K562 (cell line): ENCODE measurements at regions not wholly inside any gene's neighbourhood (a gene's known extent, or its start where the extent isn't known, plus 50 kb on each side); places are given as distances from the start of the nearest gene placed in this dataset.

Experiments
- ATAC-seq: fragments of 200-7000 bp; cut with Tn5 transposase; 3 replicates; pipeline ENCODE4 v1.9.1; 2020; ENCODE audit warnings: moderate library complexity
- BruUV-seq: library from RNA; stranded (reverse); fragments of 400-500 nt; replicated peaks from 2 replicates; lab custom pipeline; 2021; lab: Mats Ljungman, UMichigan
- CTCF ChIA-PET: fragments of 300-600 bp; formaldehyde crosslinking; extraction: SDS; loops from one replicate; lab custom pipeline; 2021; ENCODE audit warnings: low intra/inter-chr PET ratio; lab: Yijun Ruan, JAX
- POLR2A ChIA-PET: fragments of 300-600, 350-650 bp; sonication (Branson Sonifier 250); formaldehyde crosslinking; extraction: SDS; loops from one replicate; lab custom pipeline; 2021; ENCODE audit warnings: antibody characterized with exemption, inconsistent platforms; lab: Yijun Ruan, JAX
- DNase-seq, 4 experiments: peaks; one replicate each; pipeline versions ENCODE4 v3.0.0 to v3.0.0-alpha.2; 2011 to 2018; ENCODE audit warnings: low spot score in 3 of 4, mixed read lengths in 3 of 4; ENCODE audit errors: extremely low read depth in 1 of 4
- FAIRE-seq: peaks from 2 replicates; lab custom pipeline; 2011; peaks lifted over from hg19 to GRCh38; lab: Jason Lieb, UNC
- H2AFZ ChIP-seq: 2 replicates; pipeline ENCODE4 v1.6.0; 2011; ENCODE audit warnings: low read depth, low read length, control low read depth, inconsistent platforms
- H3K27ac ChIP-seq: fragments of 200-600 bp; 3 replicates; pipeline ENCODE4 v1.8.0; 2011; ENCODE audit warnings: low read depth, mild to moderate bottlenecking, control low read depth, inconsistent platforms, low read length, moderate library complexity, mixed read lengths; ENCODE audit errors: extremely low read depth
- H3K27me3 ChIP-seq, 2 experiments: fragments of 300-600 bp in 1 of 2; 2 replicates in 1 of 2; 3 replicates in 1 of 2; pipeline versions ENCODE4 v1.6.0 to v1.8.0; 2011; ENCODE audit warnings: inconsistent platforms in 2 of 2, low read length in 2 of 2, mild to moderate bottlenecking in 1 of 2, mixed read lengths in 1 of 2, moderate library complexity in 1 of 2; ENCODE audit not compliant: control insufficient read depth in 2 of 2, insufficient read depth in 2 of 2
- H3K36me3 ChIP-seq: fragments of 300-600 bp; 3 replicates; pipeline ENCODE4 v1.8.0; 2011; ENCODE audit warnings: mild to moderate bottlenecking, low read length, inconsistent platforms; ENCODE audit not compliant: control insufficient read depth, insufficient read depth
- H3K4me1 ChIP-seq, 2 experiments: fragments of 200-600 bp in 1 of 2; replicated peaks in 1 of 2; 2 replicates in 1 of 2; 3 replicates in 1 of 2; pipeline versions ENCODE4 v1.5.1 to v1.8.0; 2011; ENCODE audit warnings: inconsistent platforms in 2 of 2, low read length in 2 of 2, mild to moderate bottlenecking in 1 of 2, mixed read lengths in 1 of 2, moderate library complexity in 1 of 2; ENCODE audit not compliant: control insufficient read depth in 2 of 2, insufficient read depth in 2 of 2
- H3K4me2 ChIP-seq: 2 replicates; pipeline ENCODE4 v1.6.1; 2011; ENCODE audit warnings: low read length, control low read depth, inconsistent platforms, mixed read lengths; ENCODE audit not compliant: insufficient read depth
- H3K4me3 ChIP-seq: fragments of 200-600 bp; sonication (generic), shearing (Covaris generic); 2 replicates; pipeline ENCODE4 v1.5.1; 2016; ENCODE audit warnings: control low read depth, inconsistent platforms
- H3K79me2 ChIP-seq: fragments of 200-600 bp; 3 replicates; pipeline ENCODE4 v1.8.0; 2011; ENCODE audit warnings: low read length, inconsistent platforms; ENCODE audit not compliant: control insufficient read depth, insufficient read depth
- H3K9ac ChIP-seq, 2 experiments: 2 replicates each; pipeline versions ENCODE4 v1.6.0 to v1.6.1; 2011; ENCODE audit warnings: low read depth in 2 of 2, low read length in 2 of 2, control low read depth in 1 of 2, inconsistent platforms in 1 of 2, mild to moderate bottlenecking in 1 of 2, mixed read lengths in 1 of 2; ENCODE audit not compliant: insufficient read depth in 1 of 2
- H3K9me1 ChIP-seq: one replicate; pipeline ENCODE4 v1.6.0; 2011; ENCODE audit warnings: inconsistent platforms, mild to moderate bottlenecking, low read length, moderate library complexity; ENCODE audit not compliant: control insufficient read depth, insufficient read depth
- H3K9me3 ChIP-seq: replicated peaks from 2 replicates; pipeline ENCODE4 v1.5.1; 2011; ENCODE audit warnings: low read depth, low read length, inconsistent platforms; ENCODE audit not compliant: control insufficient read depth, insufficient read depth
- H4K20me1 ChIP-seq: replicated peaks from 2 replicates; pipeline ENCODE4 v1.6.1; 2011; ENCODE audit warnings: low read length, inconsistent platforms, mixed read lengths; ENCODE audit not compliant: control insufficient read depth, insufficient read depth
- CXXC5 ChIP-seq: fragments of 250-450 bp; sonication (Bioruptor Pico); IDR thresholded peaks from 2 replicates; pipeline ENCODE4 v1.8.0; 2022; ENCODE audit warnings: inconsistent platforms, mild to moderate bottlenecking, moderate library complexity
- DPF2 ChIP-seq: fragments of 450-650 bp; IDR thresholded peaks from 2 replicates; pipeline ENCODE4 v1.6.1; 2016
- FOXJ2 ChIP-seq: fragments of 200-800 bp; sonication (Bioruptor generic); IDR thresholded peaks from 2 replicates; pipeline ENCODE4 v1.6.1; 2016; ENCODE audit warnings: missing genetic modification characterization, missing compliant biosample characterization
- GABPB2 ChIP-seq: fragments of 250-450 bp; sonication (Bioruptor Pico); conservative IDR thresholded peaks from 2 replicates; pipeline ENCODE4 v1.5.1; 2021; ENCODE audit warnings: mild to moderate bottlenecking
- NFE2L1 ChIP-seq: fragments of 450-650 bp; IDR thresholded peaks from 2 replicates; pipeline ENCODE4 v1.6.1; 2016; ENCODE audit warnings: missing genetic modification characterization, low read depth, mild to moderate bottlenecking, missing compliant biosample characterization, moderate library complexity, borderline replicate concordance
- RCOR1 ChIP-seq, 2 experiments: IDR thresholded peaks; 2 replicates each; pipeline ENCODE4 v1.6.1; 2012; ENCODE audit warnings: low read depth in 2 of 2, low read length in 2 of 2, borderline replicate concordance in 1 of 2, improper control_type of control experiment in 1 of 2
- SAFB ChIP-seq: fragments of 200-400 bp; formaldehyde crosslinking; IDR thresholded peaks from 2 replicates; pipeline ENCODE4 v1.6.1; 2017; ENCODE audit warnings: low read depth, low read length, borderline replicate concordance
- SNIP1 ChIP-seq: fragments of 450-650 bp; IDR thresholded peaks from 2 replicates; pipeline ENCODE4 v1.7.1; 2017; ENCODE audit warnings: low read depth, mild to moderate bottlenecking
- TCF3 ChIP-seq: sonication (generic); formaldehyde crosslinking; IDR thresholded peaks from 2 replicates; pipeline ENCODE4 v1.4.0; 2020; ENCODE audit warnings: mild to moderate bottlenecking, missing genetic modification reagents
- ZKSCAN3 ChIP-seq: fragments of 250-450 bp; sonication (Bioruptor Pico); IDR thresholded peaks from 2 replicates; pipeline ENCODE4 v1.4.0; 2020
- ZNF407 ChIP-seq: fragments of 450-650 bp; IDR thresholded peaks from 2 replicates; pipeline ENCODE4 v1.6.1; 2016; ENCODE audit warnings: low read depth
- in situ Hi-C: fragments of 300-500 bp; cut with MboI; formaldehyde crosslinking; loops from 4 replicates; pipeline ENCODE4 v1.15.0; 2018; ENCODE audit warnings: inconsistent platforms, mixed read lengths
- intact Hi-C: fragments of 100-400 bp; cut with micrococcal nuclease; formaldehyde crosslinking; loops from 2 replicates; pipeline ENCODE4 v1.14.2; 2022
- TF ChIP-seq, protein P1 (sequence below): sonication (generic); formaldehyde crosslinking; IDR thresholded peaks from 2 replicates; pipeline ENCODE4 v1.8.1; 2023; ENCODE audit warnings: mild to moderate bottlenecking, missing genetic modification reagents

DNA sequence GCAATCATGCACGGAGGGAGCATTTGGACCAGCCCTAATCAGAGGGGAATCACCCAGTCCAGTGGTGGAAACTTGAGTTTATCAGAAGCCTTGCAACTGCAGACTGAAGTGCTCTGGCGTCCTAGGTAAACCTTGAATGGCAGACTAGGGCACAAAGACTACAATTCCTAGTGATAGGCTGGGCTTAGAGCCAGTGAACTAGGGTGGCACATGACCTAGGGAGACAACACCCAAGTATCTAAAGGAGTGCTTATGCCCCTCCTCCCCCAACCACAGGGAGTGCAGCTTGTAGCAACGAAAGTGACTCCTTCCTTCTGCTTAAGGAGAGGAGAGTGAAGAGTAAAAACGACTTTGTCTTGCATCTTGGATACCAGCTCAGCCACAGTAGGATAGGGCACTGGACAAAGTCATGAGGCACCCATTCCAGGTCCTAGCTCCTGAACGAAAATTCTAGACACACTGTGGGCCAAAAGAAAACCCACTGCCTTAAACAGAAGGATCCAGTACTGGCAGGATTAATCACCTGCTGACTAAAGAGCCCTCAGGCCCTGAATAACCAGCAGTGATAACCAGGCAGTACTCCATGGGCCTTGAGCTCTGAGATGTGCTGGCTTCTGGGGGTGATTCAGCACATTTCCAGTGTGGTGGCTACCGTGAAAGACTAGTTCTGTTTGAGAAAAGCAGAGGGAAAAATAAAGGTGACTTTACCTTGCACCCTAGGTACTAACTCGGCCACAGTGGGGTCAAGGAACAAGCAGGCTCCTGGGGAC, 58.7 kb upstream of the STARD8 start (continued):
- TF ChIP-seq RCOR1 (IDR thresholded peaks at IDR 0.05; ENCODE audit: borderline replicate concordance in 1 of 2, low read depth in 2 of 2, low read length in 2 of 2) (peak in 1 of 2 experiments; percentile 34; a peak in 1 of 4 replicates), CXXC5 (peak; percentile 13; the same call in 1 of the 2 replicates), NFE2L1 (peak; percentile 61; the same call in 1 of the 2 replicates), SAFB (no peak), FOXJ2 (no peak), DPF2 (peak; percentile 14; the same call in 1 of the 2 replicates), TCF3 (CRISPR knock-in tag) (peak; percentile 46)
- TF ChIP-seq, protein P1, sequence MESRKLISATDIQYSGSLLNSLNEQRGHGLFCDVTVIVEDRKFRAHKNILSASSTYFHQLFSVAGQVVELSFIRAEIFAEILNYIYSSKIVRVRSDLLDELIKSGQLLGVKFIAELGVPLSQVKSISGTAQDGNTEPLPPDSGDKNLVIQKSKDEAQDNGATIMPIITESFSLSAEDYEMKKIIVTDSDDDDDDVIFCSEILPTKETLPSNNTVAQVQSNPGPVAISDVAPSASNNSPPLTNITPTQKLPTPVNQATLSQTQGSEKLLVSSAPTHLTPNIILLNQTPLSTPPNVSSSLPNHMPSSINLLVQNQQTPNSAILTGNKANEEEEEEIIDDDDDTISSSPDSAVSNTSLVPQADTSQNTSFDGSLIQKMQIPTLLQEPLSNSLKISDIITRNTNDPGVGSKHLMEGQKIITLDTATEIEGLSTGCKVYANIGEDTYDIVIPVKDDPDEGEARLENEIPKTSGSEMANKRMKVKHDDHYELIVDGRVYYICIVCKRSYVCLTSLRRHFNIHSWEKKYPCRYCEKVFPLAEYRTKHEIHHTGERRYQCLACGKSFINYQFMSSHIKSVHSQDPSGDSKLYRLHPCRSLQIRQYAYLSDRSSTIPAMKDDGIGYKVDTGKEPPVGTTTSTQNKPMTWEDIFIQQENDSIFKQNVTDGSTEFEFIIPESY (CRISPR knock-in tag) = no peak
- TF ChIP-seq, all 486 proteins: peak for 21

- H4K20me1 ChIP-seq = no peaks in the 10 kb centered on the region
- H2AFZ ChIP-seq = peak overlapping the region; percentile 90
- H3K4me2 ChIP-seq = no peak overlapping the region
- ATAC-seq (peak; percentile 46), DNase-seq (no peak), FAIRE-seq (peak; percentile 15)
- H3K9ac ChIP-seq = peak overlapping the region; percentile 46 to 78; a peak in 3 of 4 replicates
- no peaks in the 10 kb centered on the region for H3K79me2 ChIP-seq
- ChIA-PET POLR2A (interaction anchor here (0.5 to 1.2 kb wide), 2 partner anchors 17 to 46 kb away, joined by 3 to 5 read pairs; no protein-coding TSS in a partner anchor), CTCF (no interaction called here)
- intact Hi-C loops = no loop called here
- in situ Hi-C loops = no loop called here
- no peaks in the 10 kb centered on the region for H3K9me1 ChIP-seq
- H3K36me3 ChIP-seq = no peaks in the 10 kb centered on the region
- no TSS peak for BruUV-seq
- peaks cover 0 to 17% of the 10 kb centered on the region in 2 experiments; a peak in 2 of 5 replicates for H3K4me1 ChIP-seq
- H3K4me3 ChIP-seq = no peak overlapping the region
- no peaks in the 10 kb centered on the region for H3K27me3 ChIP-seq
- peak overlapping the region; percentile 76 for H3K27ac ChIP-seq
- H3K9me3 ChIP-seq = no peaks in the 10 kb centered on the region; the same call in 1 of the 2 replicates
- no peak for TF ChIP-seq ZKSCAN3 (CRISPR knock-in tag)
- no peak for TF ChIP-seq ZNF407
- no peak for TF ChIP-seq SNIP1
- no peak for TF ChIP-seq GABPB2 (CRISPR knock-in tag)
Observed at GRCh38 chrX:68589372-68589753, 58.1 kb upstream of the STARD8 start.
